Stimulated activated naive CD8-positive, alpha-beta T cell treated with anti-CD3 and anti-CD28 coated beads, Interleukin-15, Interleukin-2, amounts not matched to agents 100 U/mL and 50 U/mL, for 24 hours (primary cell): ENCODE measurements at regions not wholly inside any gene's neighbourhood (a gene's known extent, or its start where the extent isn't known, plus 50 kb on each side); places are given as distances from the start of the nearest gene placed in this dataset.

ENCODE experiments used
- ATAC-seq: fragments of 150-1000 bp; cut with Tn5 transposase; one replicate; pipeline ENCODE4 v1.10.0; 2021
- DNase-seq: peaks from one replicate; pipeline ENCODE4 v3.0.0; 2021

GRCh38 chr21:35896060-35896459, 164.3 kb downstream of the SETD4 start:
- DNase-seq: no peak

GRCh38 chr21:35895598-35895997, 164.7 kb downstream of the SETD4 start:
- ATAC-seq: no peak
- DNase-seq: no peak

More at GRCh38 chr21:35896060-35896459, 164.3 kb downstream of the SETD4 start:
- ATAC-seq: no peak

DNA sequence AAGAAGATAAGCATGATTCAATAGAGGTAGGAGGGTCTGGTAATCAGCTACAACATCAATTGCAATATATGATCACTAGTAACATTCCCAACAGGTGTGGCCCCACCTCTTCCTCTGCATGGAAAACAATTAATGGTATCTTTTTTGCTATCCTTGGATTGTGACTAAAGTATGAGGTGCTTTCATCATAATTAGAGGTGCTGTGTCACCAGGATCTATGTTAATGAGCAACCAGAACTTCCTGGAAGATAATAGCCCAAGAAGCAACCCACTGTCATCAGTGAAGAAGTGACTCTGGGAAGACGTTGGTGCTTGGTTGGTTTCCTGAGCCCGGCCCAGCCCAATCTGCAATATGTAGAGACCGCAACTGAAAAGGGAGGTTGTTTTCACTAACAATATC, 167.2 kb downstream of the SETD4 start:
- ATAC-seq: no peak
- no peak for DNase-seq

DNA sequence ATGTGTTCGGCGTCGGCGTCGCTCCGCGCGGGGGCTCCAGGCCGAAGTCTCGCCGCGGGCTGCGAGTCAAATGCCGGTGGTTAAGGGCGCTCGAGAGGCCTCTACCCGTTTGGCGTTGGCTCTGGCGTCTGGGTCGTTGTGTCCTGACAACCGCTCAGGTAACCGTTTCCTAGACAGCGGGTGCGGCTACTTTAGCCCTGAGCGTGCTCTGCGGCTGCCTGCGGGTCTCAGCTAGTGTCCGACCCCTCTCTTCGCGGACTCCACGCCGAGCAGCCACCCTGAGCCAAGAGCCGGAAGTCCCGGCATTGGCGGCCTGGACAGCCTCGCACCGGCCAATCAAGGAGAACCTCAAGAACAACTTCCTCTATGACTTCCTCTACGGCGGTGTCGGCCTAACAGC, 173.4 kb downstream of the SETD4 start:
- no peak for DNase-seq
- ATAC-seq: no peak

DNA sequence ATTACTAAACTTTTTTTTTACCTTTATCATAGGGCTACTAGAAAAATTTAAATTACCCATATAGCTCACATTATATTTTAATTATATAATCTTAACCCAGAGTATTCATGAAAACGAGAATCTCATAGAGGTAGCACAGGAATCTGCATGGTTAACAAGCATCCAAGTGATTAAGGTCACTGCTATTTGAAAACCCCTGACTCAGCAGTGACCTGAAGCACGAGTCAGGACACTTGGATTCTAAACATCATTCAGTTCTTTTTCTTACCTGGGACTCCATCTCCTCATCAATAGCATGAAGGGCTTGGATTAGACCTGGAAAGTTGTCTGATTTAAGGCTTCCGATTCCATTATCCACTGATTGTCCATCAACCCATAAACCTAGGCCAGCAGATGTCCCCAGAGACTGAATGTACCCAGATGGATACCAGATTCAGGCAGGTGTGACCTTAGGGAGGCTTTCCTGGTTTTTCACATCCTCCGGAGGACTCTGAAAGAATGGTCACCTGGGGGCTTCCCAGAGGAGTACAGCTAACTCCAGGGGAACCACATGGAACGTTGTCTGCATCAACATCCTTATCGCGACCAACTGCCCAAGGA, 174.3 kb downstream of the SETD4 start:
- ATAC-seq (no peak), DNase-seq (no peak)

DNA sequence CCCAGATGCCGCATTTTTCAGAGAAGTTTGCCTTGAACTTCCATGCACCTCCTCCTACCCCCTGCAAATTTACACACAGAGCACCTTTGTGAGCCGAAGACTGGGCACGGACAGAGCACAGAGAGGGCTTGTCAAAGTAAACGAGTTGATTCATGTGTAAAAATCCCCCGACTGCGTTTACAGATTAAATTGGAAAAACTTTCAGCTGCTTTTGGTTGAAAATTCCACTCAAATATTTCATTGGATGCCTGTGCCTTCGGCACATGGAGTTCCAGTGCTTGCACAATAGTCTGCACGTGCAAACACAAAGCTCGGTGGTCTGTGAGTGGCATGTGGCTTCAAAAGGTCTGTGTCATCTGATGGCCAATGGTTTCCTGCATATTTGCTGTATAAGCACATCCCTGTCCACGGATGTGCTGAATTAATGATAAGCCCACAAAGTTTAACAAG, 177.5 kb downstream of the SETD4 start:
- ATAC-seq: no peak
- no peak for DNase-seq

DNA sequence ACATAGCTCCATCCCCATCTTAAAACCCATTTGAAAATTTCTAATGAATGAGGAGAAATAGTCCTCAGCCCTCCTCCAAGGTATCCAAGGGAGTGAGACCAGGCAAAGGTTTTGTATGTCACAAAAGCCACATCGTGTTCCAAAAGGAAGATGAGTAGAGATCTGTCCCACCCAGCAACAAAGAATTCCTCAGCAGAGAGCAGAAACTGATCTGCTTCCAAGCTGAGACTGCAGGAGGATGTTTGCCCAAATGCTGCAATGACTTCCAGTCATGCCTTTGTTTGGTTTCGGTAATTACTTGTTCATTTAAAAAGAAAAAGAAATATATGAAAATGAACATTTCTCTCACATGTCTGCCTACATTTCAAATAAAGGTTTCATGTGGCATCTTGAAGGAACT, 186.9 kb downstream of the SETD4 start:
- ATAC-seq (no peak), DNase-seq (no peak)

GRCh38 chr21:35871906-35872305, 188.4 kb downstream of the SETD4 start:
- ATAC-seq: no peak

GRCh38 chr21:35868869-35869223, 191.5 kb downstream of the SETD4 start:
- DNase-seq (no peak), ATAC-seq (no peak)

More at GRCh38 chr21:35871906-35872305, 188.4 kb downstream of the SETD4 start:
- DNase-seq: no peak

DNA sequence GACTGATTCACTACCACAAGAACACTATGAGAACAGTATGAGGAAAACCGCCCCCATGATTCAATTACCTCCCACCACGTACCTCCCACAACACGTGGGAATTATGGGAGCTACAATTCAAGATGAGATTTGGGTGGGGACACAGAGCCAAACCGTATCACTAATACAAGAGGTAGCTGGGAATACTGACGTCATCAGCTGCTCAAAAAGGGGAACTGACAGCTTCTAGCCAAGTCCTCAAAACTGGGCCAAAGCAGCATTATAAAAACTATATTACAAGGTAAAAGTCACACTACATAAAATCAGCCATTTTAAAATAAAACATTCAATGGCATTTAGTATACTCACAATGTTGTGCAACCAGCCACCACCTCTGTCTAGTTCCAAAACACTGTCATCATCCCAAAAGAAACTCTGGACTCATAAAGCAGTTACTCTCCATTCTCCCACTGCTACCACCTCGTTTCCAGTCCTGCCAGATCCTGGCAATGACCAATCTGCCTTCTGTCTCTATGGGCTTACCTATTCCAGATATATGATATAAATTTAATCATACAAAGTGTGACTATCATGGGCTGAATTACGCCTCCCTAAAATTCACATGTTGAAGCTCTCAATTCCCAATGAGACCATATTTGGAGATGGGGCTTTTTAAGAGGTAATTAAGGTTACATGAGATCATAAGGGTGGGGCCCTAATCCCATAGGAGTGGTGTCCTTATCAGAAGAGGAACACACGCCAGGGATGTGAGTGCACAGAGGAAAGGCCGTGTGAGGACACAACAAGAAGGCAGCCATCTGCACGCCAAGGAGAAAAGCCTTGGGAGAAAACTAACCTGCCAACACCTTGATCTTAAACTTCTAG, 192.1 kb downstream of the SETD4 start:
- no peak for DNase-seq

DNA sequence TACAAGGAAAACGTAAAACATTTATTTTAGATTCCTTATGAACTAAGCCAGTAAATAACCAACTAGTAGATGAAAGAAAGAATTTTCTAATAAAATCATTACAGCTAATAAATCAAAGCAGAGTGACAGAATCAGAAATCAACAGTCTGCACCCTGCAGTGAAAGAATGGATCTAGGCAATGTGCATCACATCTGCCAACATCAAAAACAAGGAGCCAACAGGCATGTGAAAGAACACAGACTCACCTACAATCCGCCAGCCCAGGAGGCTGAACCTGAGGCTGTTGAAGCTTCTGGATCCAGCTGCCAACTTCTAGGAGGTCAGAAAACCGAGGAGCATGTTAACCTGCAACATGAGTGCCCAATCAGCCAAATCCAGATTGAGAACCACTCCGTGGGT, 196.3 kb downstream of the SETD4 start:
- DNase-seq (no peak), ATAC-seq (no peak)

More for the DNA sequence above, 192.1 kb downstream of the SETD4 start:
- no peak for ATAC-seq

DNA sequence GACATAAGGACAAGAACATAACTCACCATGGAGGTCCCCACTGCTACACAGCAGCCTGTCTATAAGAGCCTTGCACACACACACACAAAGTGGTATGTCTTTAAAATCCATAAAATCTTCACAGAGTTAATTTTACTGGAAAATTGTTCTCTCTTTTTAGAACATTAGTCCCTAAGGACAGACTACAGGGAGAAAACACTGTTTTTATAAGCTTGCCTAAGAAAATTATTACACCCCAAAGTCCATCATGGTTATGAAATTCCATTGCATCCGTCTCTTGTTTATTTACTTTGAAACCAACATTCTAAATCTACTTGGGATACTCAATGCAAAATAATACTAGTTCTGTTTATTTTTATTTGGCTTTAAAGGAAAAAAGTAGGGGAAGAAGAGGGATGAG, 197.4 kb downstream of the SETD4 start:
- ATAC-seq: no peak
- no peak for DNase-seq

- no peak for ATAC-seq
- DNase-seq: no peak
These were observed 198.7 kb downstream of the SETD4 start for GRCh38 chr21:35861661-35862060.

GRCh38 chr21:35860189-35860869, 200.0 kb downstream of the SETD4 start:
- ATAC-seq: no peak
- no peak for DNase-seq

GRCh38 chr21:35859677-35860076, 200.6 kb downstream of the SETD4 start:
- DNase-seq (no peak), ATAC-seq (no peak)

DNA sequence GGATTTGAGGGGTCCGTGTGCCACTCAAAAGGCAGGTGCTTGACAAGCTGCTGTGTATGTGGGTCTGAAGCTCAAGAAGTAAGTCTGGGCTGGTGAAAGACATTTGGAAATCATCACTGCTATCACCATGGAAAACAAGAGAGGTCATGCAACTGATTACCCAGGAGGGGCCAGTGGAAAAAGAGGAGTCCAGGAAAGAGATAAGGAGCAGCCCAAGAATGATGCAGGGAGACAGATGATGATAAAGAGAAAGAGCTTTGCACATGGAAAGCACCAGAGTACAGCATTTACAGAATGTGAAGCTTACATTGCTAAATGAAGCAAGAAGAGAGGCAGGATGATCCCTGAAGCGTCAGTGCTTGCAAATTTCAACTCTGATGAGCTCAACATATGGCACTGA, 203.2 kb downstream of the SETD4 start:
- ATAC-seq (no peak), DNase-seq (no peak)

GRCh38 chr21:35855484-35855883, 204.8 kb downstream of the SETD4 start:
- ATAC-seq (no peak), DNase-seq (no peak)

GRCh38 chr21:35854281-35854680, 206.0 kb downstream of the SETD4 start:
- DNase-seq: no peak
- ATAC-seq: no peak

DNA sequence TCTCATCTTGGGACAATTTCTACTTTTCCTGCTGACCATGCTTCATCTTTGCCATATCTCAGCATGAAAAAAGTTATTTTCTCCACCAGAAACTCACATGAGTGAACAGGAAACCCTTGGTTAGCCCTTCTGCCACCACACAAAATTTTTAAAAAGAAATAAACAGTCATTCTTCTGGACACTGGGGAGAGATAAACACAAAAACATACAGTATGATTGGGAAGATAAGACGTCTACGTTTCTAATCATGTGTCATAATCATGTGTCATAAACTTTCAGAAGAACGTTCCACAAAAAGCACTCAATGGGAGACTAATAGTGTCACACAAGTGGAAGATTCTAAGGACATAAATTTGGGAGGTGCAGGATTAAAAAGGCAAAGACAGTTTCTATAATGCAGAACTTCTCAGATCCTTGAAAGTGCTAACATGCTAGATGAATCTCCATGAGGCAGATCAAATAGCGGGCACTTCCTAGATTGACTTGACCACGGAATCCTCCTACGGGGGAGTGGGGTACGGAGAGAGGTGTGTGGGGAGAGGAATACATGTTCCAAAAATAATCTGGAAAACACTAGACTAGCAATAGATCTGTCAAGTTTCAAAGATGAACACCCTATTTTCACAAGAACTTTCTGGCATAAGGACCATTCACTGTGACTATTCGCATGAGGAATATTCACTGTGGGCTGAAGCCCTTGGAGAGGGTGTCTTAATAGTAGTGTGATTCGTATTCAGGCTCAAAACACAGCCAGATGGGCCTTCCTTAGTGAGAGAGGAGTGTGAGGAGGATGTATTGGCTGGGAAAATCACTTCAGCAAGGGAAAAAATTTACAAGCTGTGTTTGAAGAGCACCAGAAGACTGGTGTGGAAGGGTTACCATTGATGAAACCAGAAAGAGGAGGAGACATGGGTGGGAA, 206.7 kb downstream of the SETD4 start:
- no peak for ATAC-seq
- no peak for DNase-seq

DNA sequence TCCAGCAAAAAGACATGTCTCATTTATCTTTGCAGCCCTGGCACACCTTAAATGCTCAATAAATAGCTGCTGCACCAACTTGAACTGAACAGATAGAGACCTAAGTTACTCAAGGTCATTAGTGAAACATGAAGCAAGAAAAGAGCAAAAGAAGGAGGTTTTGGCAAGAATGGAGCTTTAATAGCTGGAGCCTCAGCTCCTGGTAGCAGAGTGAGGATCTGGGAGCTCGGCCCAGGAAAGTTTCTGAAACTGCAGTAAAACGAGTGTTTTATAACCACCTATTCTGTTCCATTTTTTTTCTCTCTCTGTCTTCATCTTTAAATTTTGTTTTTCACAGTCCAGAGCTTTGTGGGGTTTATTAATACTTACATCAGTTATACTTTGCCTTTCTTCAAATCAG, 207.5 kb downstream of the SETD4 start:
- ATAC-seq: no peak
- no peak for DNase-seq

- DNase-seq (no peak), ATAC-seq (no peak)
These were observed 209.7 kb downstream of the SETD4 start for GRCh38 chr21:35850542-35851103.

DNA sequence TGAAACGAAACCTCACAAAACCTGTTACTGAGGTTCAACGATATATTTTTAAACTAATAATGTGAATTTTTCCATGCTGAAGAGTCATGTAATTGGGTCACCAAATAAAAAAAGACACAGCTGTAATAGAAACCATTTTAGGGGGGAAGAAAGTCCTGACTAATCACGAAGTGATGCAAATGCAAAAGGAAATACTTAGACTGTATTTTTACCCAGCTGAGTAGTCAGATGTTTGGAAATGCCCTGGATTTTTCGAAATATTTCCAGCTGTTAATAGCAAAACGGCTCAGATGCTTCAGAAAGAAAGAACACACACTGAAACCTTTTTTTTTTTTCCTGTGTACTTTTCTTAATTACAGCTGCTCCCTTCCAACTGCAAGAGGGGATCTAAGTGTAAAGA, 210.3 kb downstream of the SETD4 start:
- DNase-seq (no peak), ATAC-seq (no peak)
